ENCODE measurements at regions not wholly inside any gene's neighbourhood (a gene's known extent, or its start where the extent isn't known, plus 50 kb on each side); places are given as distances from the start of the nearest gene placed in this dataset.
"Not testable (repeated sequence)": the region's sequence is repeated elsewhere in the genome, so short reads cannot be mapped to it uniquely, and the experiment has no call there.

DNA sequence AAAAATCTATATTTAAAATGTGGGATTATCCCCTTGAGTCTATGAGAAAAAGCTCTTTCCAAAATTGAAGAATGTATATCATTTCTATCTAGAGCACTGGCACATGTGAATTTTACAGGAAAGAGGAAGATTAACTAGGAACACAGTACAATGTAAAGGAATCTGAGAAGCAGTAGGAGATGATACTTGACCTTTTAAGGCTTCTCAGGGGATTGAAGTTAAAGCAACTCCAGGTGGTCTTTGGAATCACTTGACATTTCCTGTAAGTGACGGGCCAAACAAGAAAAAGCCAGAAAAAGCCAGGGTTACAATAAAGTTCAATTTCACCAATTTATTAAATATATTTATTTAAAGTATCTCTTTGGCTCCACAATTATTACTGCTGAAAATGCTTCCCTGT lies 1373.9 kb downstream of the OLFM4 start:
- no peak for DNase-seq (ENCODE audit: low spot score)

- no peak for DNase-seq (ENCODE audit: low spot score)
Observed at GRCh38 chr13:54415753-54416366, 1387.2 kb downstream of the OLFM4 start.

DNA sequence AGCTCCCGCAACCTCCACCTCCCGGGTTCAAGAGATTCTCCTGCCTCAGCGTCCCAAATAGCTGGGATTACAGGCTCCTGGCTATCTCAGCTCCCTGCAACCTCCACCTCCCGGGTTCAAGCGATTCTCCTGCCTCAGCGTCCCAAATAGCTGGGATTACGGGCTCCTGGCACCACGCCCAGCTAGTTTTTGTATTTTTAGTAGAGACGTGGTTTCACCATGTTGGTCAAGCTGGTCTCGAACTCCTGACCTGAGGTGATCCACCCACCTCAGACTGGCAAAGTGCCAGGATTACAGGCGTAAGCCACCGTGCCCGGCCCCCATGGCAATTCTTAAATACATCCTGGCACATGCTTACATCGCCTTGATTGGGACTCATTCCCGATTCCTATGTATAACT lies 1394.3 kb downstream of the OLFM4 start:
- DNase-seq (ENCODE audit: low spot score): not testable (repeated sequence)

DNA sequence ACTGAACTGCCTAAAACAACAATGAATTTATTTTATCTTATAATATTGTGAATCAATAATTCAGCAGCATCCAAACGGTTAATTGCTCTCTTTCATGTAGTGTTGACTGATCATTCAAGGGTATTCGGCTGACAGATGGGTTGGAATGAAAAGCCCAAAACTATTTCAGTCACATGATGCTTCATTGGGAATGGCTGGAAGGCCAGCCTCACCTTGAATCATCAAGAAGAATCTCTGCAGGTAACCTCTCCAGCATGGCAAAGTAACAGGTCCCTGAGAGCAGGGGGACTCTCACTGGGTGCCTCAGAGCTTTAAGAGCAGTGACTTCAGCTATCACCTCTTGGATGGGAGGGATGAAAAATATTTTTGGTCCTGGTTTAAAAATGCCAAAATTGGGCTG lies 1395.7 kb downstream of the OLFM4 start:
- no peak for DNase-seq (ENCODE audit: low spot score)

GRCh38 chr13:54433493-54434206 lies 1405.0 kb downstream of the OLFM4 start:
- peak; percentile 11 for DNase-seq (ENCODE audit: low spot score)

DNA sequence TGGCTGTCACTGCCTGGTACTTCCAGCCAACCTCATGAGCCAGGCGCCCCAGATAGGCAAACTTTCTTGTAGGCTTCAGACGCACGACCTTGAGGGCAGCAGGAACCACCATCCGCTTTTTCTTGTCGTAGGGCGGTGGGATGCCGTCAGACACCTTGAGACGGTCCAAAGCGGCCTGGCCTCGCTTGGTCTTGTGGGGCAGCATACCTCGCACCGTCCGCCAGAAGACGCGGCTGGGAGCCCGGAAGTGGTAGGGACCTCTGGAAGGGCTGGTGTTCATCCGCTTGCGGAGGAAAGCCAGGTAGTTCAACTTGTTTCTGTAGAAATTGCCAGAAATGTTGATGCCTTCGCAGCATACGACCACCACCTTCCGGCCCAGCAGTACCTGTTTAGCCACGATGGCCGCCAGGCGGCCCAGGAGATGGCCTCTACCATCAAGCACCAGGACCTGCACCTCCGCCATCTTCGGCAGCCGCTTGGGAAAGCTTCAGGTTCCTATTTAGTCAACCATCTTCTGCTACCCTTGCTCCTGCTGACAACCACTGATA lies 1412.3 kb downstream of the OLFM4 start:
- not testable (repeated sequence) for DNase-seq (ENCODE audit: low spot score)

GRCh38 chr13:54445453-54445852 lies 1416.8 kb downstream of the OLFM4 start:
- DNase-seq (ENCODE audit: low spot score): no peak

DNA sequence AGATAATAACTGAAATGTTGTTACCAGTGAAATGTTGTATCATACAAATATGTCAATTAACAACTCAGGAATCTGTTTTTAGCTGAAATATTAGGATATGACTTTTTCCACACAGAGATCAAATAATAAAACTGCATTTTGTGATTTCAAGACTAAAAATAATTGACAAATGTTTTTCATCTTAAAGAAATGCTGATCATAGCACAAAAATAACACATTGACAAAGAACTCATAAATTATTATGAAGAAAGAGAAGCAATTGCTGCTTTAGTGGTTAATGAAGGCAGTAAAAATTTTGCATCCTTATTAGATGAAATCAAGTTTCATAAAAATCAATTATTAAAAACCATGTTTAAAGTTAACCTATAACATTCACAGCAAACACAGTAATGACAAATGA lies 1417.3 kb downstream of the OLFM4 start:
- DNase-seq (ENCODE audit: low spot score): no peak

DNA sequence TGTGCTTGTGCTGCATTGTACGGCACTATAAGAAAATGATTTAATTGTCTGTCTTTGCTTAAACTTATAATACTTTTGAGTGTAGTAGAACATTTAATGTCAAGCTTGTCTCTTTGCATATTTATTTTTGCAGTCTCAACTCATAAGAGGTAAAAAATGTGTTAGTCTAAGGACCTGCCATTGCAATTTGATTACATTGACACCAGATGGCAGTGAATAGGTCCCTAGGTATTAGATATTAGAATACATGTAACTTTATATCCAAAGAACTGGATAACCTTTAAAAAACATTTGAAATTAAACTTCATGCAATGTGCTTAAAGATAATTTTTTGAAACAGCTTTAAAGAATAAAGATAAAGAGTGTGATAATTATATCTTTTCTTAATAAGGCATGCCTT lies 1421.3 kb downstream of the OLFM4 start:
- DNase-seq (ENCODE audit: low spot score): no peak

- no peak for DNase-seq (ENCODE audit: low spot score)
Observed at GRCh38 chr13:54484166-54484565, 1455.6 kb downstream of the OLFM4 start.

DNA sequence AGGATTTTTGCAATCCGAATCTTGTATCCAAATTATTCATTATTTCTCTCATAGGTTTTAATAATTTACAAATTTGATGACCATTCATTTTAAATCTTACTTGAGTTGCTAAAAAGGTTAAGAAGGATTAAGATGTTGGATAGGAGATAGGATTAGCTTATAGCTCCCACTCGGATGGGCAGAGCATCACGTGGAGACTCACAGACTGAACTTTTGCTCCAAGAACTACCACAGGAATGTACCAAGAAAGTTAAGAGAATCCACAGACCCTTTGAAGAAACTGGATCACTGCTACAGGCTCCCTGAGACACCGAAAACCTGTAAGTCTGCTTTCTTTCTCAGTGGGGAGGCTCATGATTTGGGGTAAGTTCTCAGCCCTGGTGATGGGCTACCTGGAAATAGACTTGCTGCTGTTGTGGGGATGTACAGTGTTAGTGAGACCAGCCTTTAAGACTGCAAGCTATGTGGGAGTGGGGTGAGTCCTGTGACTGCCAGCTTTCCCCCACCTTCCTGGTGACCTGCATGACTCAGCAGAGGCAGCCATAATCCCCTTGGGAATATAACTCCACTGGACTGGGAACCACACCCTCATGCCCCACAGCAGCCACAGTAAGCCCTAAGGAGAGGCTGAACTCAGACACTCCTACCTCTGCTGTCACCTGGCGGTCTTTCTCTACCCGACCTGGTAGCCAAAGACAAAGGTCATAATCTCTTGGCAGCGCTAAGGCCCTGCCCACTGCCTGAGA lies 1458.0 kb downstream of the OLFM4 start:
- no peak for DNase-seq (ENCODE audit: low spot score)

GRCh38 chr13:54489359-54489758 lies 1460.7 kb downstream of the OLFM4 start:
- DNase-seq (ENCODE audit: low spot score): no peak

DNA sequence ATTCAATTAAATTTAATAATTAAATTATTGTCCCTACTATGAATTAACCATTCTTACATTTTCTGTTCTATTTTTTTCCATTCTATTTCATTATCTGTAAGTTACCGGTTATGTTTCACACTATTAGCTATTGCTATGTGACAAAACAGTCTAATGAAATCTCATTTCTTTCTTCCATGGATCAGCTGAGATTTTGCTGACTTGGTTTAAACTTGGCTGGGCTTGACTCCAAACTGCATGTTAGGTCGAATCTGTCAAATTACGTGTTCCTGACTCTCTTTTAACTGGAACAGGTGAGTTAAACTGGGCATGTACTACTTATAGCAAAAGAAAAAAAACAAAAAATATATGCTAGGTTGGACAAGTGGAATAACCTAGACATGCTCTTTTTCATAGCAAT lies 1464.4 kb downstream of the OLFM4 start:
- DNase-seq (ENCODE audit: low spot score): no peak

GRCh38 chr13:54511366-54511765 lies 1482.8 kb downstream of the OLFM4 start:
- no peak for DNase-seq (ENCODE audit: low spot score)

GRCh38 chr13:54513254-54513653 lies 1484.6 kb downstream of the OLFM4 start:
- no peak for DNase-seq (ENCODE audit: low spot score)

DNA sequence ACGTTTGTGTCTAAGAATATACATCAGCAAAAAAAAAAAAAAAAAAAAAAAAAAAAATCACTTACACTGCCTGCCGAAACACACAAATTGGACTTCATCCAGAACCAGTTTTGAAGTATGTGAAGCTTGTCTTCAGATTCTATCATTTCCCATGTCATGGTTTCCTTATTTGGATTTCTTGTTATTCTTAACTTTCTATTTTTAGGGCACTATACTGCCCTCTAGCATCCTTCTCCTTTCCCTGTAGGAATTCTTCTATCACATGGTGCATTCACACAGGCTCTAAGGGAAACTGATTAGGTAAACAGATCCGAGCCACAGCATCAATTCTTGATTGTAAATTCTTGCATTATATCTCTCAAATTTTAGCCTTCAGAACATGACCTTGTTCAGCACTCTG lies 1507.5 kb downstream of the OLFM4 start:
- DNase-seq (ENCODE audit: low spot score): peak; percentile 18

DNA sequence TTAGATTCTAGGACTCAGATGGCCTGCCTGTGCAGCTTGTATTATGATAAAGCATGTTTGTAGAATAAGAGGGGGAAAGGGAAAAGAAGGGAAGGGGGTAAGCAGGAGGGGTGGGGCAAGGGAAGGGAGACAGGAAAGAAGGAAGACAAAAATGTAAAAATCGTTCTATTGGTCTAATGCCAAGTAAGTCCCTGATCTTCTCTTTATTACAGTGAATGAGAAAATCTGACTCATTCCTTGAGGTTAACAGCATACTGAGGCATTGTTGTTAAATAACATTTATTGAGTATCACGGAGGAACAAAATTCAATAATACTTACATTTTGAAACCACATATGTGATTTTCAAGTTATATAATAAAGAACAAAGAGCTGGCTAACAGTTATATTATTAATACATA lies 1534.7 kb downstream of the OLFM4 start:
- no peak for DNase-seq (ENCODE audit: low spot score)

DNA sequence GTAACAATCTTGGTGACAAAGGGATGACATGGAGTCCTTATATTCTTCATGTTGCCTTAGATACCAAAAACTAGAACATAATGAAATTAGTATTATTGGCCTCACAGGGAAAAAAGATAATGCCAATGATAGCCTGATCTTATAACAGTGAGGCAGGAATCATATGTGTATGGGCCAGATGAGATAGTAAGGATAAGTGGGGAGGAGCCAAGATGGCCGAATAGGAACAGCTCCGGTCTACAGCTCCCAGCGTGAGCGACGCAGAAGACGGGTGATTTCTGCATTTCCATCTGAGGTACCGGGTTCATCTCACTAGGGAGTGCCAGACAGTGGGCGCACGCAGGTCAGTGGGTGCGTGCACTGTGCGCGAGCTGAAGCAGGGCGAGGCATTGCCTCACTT lies 1543.4 kb downstream of the OLFM4 start:
- not testable (repeated sequence) for DNase-seq (ENCODE audit: low spot score)

DNA sequence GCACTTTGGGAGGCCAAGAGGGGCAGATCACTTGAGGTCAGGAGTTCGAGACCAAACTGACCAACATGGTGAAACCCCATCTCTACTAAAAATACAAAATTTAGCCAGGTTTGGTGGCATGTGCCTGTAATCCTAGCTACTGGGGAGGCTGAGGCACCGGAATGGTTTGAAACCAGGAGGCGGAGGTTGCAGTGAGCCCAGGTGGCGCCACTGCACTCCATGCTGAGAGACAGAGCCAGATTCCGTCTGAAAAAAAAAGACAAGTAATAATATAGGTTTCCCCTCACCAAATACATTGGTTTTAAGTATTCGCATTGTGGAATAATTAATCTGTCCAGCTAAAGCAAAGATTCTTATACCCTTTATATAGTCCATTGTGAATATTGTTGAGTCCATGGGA lies 1544.6 kb downstream of the OLFM4 start:
- no peak for DNase-seq (ENCODE audit: low spot score)

GRCh38 chr13:54574791-54575190 lies 1546.2 kb downstream of the OLFM4 start:
- DNase-seq (ENCODE audit: low spot score): no peak

DNA sequence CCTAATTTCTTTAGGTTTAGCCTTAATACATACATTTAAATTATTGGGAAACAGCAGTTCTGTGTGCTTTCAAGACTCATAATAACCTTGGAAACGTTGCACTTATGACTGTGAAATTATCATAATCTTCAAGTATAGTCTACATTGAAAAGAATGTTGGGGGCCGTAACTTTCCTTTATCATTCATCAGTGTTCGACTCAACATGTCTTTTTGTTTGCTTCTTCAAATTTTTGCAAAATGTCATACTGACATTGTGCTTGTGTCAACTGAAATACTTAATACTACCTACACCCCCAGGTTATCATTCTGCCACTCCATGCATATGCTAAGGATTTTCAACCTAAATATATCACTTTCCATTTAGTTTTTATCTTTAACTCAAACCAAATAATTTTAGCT lies 1562.9 kb downstream of the OLFM4 start:
- no peak for DNase-seq (ENCODE audit: low spot score)

DNA sequence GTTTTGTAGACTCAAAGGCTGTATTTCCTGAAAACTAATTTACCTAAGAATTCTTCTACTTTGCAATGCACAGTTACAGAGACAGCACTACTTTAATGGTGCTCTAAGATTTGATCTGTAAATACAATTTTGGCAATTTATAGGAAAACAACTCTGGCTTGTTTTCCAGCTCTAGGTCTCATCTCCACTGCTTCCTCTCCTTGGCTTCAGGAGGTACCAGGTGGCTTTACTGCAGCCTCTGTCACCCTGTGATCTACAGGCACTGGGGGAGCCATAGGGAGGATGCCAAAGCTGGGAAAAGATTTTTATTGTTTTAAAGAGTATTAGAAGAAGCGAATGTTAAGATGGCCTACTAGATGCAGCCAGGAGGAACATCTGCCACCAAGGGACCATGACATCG lies 1563.6 kb downstream of the OLFM4 start:
- DNase-seq (ENCODE audit: low spot score): no peak

- no peak for DNase-seq (ENCODE audit: low spot score)
Observed at GRCh38 chr13:54593504-54593903, 1564.9 kb downstream of the OLFM4 start.
